ENCODE measurements at regions not wholly inside any gene's neighbourhood (a gene's known extent, or its start where the extent isn't known, plus 50 kb on each side); places are given as distances from the start of the nearest gene placed in this dataset.
"Not testable (repeated sequence)": the region's sequence is repeated elsewhere in the genome, so short reads cannot be mapped to it uniquely, and the experiment has no call there.

DNA sequence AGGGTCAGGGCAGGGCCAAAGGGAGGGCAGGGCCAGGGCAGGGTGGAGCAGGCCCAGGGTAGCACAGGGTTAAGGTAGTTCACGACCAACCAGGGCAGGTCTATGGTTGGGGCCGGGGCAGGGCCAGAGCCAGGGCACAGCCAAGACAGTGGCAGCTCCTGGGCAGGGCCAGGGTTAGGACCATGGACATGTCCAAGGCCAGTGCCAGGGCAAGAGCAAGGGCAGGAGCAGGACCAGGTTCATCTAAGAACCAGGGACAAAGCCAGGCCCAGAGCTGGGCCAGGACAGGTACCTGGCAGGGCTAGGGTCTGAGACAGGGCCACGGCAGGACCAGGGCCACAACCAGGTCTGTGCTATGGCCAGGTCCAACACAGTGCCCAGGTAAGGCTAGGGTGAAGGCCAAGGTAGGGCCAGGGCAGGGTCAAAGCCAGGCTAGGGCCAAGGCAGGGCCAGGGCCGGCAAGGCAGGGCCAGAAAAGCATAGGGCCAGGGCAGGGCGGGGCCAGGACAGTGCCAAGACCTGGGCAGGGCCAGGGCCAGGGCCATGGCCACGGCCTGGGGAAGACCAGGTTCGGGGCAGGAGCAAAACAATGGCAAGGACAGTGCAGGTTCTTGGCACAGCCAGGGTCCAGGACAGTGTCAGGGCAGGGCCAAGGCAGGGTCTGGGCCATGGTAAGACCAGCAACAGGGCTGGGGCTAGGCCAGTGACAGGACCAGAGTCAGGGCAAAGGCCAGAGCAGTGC is 2874.4 kb downstream of the RPIA start:
- peaks cover 20% of the 10 kb centered on the region for H3K9me3 ChIP-seq (ENCODE audit: control insufficient read depth, insufficient read depth, low read length)
- H3K27me3 ChIP-seq (ENCODE audit: control insufficient read depth, insufficient read depth, low read length); POLR2A ChIA-PET; DNase-seq (ENCODE audit: low read depth, low spot score); CTCF ChIA-PET; H3K4me3 ChIP-seq (ENCODE audit: low read depth, low read length); H3K27ac ChIP-seq (ENCODE audit: low read depth, low read length): not testable (repeated sequence)

GRCh38 chr2:91566611-91567010 is 2875.1 kb downstream of the RPIA start:
- CTCF ChIA-PET; H3K4me3 ChIP-seq (ENCODE audit: low read depth, low read length); H3K27ac ChIP-seq (ENCODE audit: low read depth, low read length); POLR2A ChIA-PET; DNase-seq (ENCODE audit: low read depth, low spot score); H3K27me3 ChIP-seq (ENCODE audit: control insufficient read depth, insufficient read depth, low read length): not testable (repeated sequence)
- H3K9me3 ChIP-seq (ENCODE audit: control insufficient read depth, insufficient read depth, low read length): peaks cover 20% of the 10 kb centered on the region

- H3K27me3 ChIP-seq (ENCODE audit: control insufficient read depth, insufficient read depth, low read length); POLR2A ChIA-PET; DNase-seq (ENCODE audit: low read depth, low spot score); CTCF ChIA-PET; H3K27ac ChIP-seq (ENCODE audit: low read depth, low read length); H3K4me3 ChIP-seq (ENCODE audit: low read depth, low read length): not testable (repeated sequence)
- H3K9me3 ChIP-seq (ENCODE audit: control insufficient read depth, insufficient read depth, low read length): peaks cover 19% of the 10 kb centered on the region; the same call in 1 of the 2 replicates
Measured at GRCh38 chr2:91567546-91568335, 2876.3 kb downstream of the RPIA start.

GRCh38 chr2:91568391-91569338 is 2877.2 kb downstream of the RPIA start:
- CTCF ChIA-PET; H3K27me3 ChIP-seq (ENCODE audit: control insufficient read depth, insufficient read depth, low read length); POLR2A ChIA-PET; DNase-seq (ENCODE audit: low read depth, low spot score); H3K27ac ChIP-seq (ENCODE audit: low read depth, low read length); H3K4me3 ChIP-seq (ENCODE audit: low read depth, low read length): not testable (repeated sequence)
- H3K9me3 ChIP-seq (ENCODE audit: control insufficient read depth, insufficient read depth, low read length): peaks cover 20% of the 10 kb centered on the region; the same call in 1 of the 2 replicates

- DNase-seq (ENCODE audit: low read depth, low spot score): not testable (repeated sequence)
Measured at GRCh38 chr2:91571239-91571923, 2879.9 kb downstream of the RPIA start.

DNA sequence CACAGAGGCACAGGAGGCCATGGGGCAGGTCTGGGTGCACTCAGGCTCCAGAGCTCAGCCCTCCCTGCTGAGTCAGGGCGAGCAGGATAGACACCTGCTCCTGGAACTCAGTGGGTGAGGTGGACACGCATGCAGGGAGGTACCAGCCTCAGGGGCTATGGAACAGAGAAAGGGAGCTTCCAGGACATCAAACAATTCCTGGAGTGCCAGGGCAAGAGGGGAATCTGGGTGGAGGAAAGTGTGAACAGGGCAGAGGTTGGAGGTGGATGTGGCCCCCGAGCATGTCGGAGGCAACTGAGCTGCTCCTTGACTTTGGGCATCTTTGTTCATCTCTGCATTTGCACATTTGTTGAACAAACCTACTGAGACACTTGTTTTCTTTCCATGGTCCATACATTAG is 2881.5 kb downstream of the RPIA start:
- H3K4me3 ChIP-seq (ENCODE audit: low read depth, low read length); POLR2A ChIA-PET; DNase-seq (ENCODE audit: low read depth, low spot score); H3K27me3 ChIP-seq (ENCODE audit: control insufficient read depth, insufficient read depth, low read length); H3K27ac ChIP-seq (ENCODE audit: low read depth, low read length); CTCF ChIA-PET: not testable (repeated sequence)
- peaks cover 12% of the 10 kb centered on the region; the same call in 1 of the 2 replicates for H3K9me3 ChIP-seq (ENCODE audit: control insufficient read depth, insufficient read depth, low read length)

More at GRCh38 chr2:91571239-91571923, 2879.9 kb downstream of the RPIA start:
- CTCF ChIA-PET; H3K27ac ChIP-seq (ENCODE audit: low read depth, low read length); H3K27me3 ChIP-seq (ENCODE audit: control insufficient read depth, insufficient read depth, low read length); POLR2A ChIA-PET; H3K4me3 ChIP-seq (ENCODE audit: low read depth, low read length): not testable (repeated sequence)
- H3K9me3 ChIP-seq (ENCODE audit: control insufficient read depth, insufficient read depth, low read length): peaks cover 19% of the 10 kb centered on the region; the same call in 1 of the 2 replicates

DNA sequence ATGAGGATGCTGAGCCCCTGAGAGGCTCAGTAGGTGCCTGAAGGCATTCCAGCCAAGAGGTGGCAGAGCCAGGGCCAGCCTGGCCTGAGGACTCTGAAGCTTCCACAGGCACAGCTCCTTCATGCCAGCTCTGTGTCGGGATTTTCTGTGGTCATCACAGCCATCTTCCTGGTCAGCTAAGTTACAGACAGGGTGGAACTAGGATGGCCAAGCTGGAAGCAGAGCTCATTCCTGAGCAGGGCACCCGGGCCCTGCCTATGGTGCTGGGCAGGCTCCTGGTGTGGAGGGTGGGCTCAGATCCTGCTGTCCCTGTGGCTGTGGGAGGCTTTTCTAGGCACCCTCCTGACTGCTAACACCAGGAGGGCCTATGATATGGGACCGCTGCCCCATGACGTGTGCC is 2882.3 kb downstream of the RPIA start:
- CTCF ChIA-PET; DNase-seq (ENCODE audit: low read depth, low spot score); H3K27me3 ChIP-seq (ENCODE audit: control insufficient read depth, insufficient read depth, low read length); H3K27ac ChIP-seq (ENCODE audit: low read depth, low read length); H3K4me3 ChIP-seq (ENCODE audit: low read depth, low read length); POLR2A ChIA-PET: not testable (repeated sequence)
- peaks cover 12% of the 10 kb centered on the region; the same call in 1 of the 2 replicates for H3K9me3 ChIP-seq (ENCODE audit: control insufficient read depth, insufficient read depth, low read length)

- H3K9me3 ChIP-seq (ENCODE audit: control insufficient read depth, insufficient read depth, low read length): peaks cover 12% of the 10 kb centered on the region; the same call in 1 of the 2 replicates
- CTCF ChIA-PET; H3K27ac ChIP-seq (ENCODE audit: low read depth, low read length); H3K27me3 ChIP-seq (ENCODE audit: control insufficient read depth, insufficient read depth, low read length); H3K4me3 ChIP-seq (ENCODE audit: low read depth, low read length); DNase-seq (ENCODE audit: low read depth, low spot score); POLR2A ChIA-PET: not testable (repeated sequence)
Measured at GRCh38 chr2:91574255-91574654, 2882.8 kb downstream of the RPIA start.

- H3K27ac ChIP-seq (ENCODE audit: low read depth, low read length); H3K27me3 ChIP-seq (ENCODE audit: control insufficient read depth, insufficient read depth, low read length); POLR2A ChIA-PET; DNase-seq (ENCODE audit: low read depth, low spot score); CTCF ChIA-PET; H3K4me3 ChIP-seq (ENCODE audit: low read depth, low read length): not testable (repeated sequence)
- peaks cover 12% of the 10 kb centered on the region; the same call in 1 of the 2 replicates for H3K9me3 ChIP-seq (ENCODE audit: control insufficient read depth, insufficient read depth, low read length)
Measured at GRCh38 chr2:91575701-91576100, 2884.2 kb downstream of the RPIA start.

DNA sequence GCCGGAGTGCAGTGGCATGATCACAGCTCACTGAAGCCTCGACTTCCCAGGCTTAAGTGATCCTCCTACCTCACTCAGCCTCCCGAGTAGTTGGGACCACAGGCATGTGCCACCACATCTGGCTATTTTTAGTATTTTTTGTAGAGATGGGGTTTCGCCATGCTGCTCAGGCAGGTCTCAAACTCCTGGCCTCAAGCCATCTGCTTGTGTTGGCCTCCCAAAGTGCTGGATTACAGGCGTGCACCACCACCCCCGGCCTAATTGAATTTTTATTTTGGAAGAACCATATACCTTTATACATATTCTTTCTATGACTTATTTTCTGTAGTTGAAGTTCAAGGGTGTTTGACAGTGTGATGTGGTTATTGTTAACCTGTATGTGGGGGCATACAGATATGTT is 2885.9 kb downstream of the RPIA start:
- not testable (repeated sequence) for H3K4me3 ChIP-seq (ENCODE audit: low read depth, low read length)

GRCh38 chr2:91578678-91579077 is 2887.2 kb downstream of the RPIA start:
- H3K9me3 ChIP-seq (ENCODE audit: control insufficient read depth, insufficient read depth, low read length); POLR2A ChIA-PET; CTCF ChIA-PET; H3K27ac ChIP-seq (ENCODE audit: low read depth, low read length); H3K4me3 ChIP-seq (ENCODE audit: low read depth, low read length); DNase-seq (ENCODE audit: low read depth, low spot score); H3K27me3 ChIP-seq (ENCODE audit: control insufficient read depth, insufficient read depth, low read length): not testable (repeated sequence)

More for the DNA sequence above, 2885.9 kb downstream of the RPIA start:
- H3K27me3 ChIP-seq (ENCODE audit: control insufficient read depth, insufficient read depth, low read length); H3K9me3 ChIP-seq (ENCODE audit: control insufficient read depth, insufficient read depth, low read length); H3K27ac ChIP-seq (ENCODE audit: low read depth, low read length); CTCF ChIA-PET; DNase-seq (ENCODE audit: low read depth, low spot score); POLR2A ChIA-PET: not testable (repeated sequence)

Measured in AG04450 (cell line).